Heart left ventricle (tissue), 13 donors: ENCODE measurements at regions not wholly inside any gene's neighbourhood (a gene's known extent, or its start where the extent isn't known, plus 50 kb on each side); places are given as distances from the start of the nearest gene placed in this dataset.
"Not testable (repeated sequence)": the region's sequence is repeated elsewhere in the genome, so short reads cannot be mapped to it uniquely, and the experiment has no call there.

Experiments used
- POLR2A ChIP-seq, 2 donors: fragments of 450-650 bp; IDR thresholded peaks; one replicate each; pipeline ENCODE4 v1.6.1; 2017; ENCODE audit warnings: antibody characterized with exemption in 2 of 2, mild to moderate bottlenecking in 2 of 2, moderate library complexity in 2 of 2
- TF ChIP-seq, protein P1 (sequence below), 12 donors: fragments of 200-600 bp; sonication (generic) in 4 of 12; IDR thresholded peaks; one replicate each; pipeline versions ENCODE4 v1.5.0 to v1.8.0; 2018 to 2022; ENCODE audit warnings: antibody characterized with exemption in 12 of 12, mild to moderate bottlenecking in 5 of 12
- donor health status: ischemic (EF 13 %, LVEDD 7.1; RV severe dilation, severe dysfunction).
- donor health status: DM: no; HTN: yes; CAD: no.
- donor health status: DM: no; HTN: no; CAD: no.
- donor health status: ischemic (EF 25% LVEDD 6.9; RV normal size, moderate dysfunction).
- donor health status: ischemic (EF 25% LVEDD 5.7; RV mildly dilated, moderate dysfunction).
- donor health status: ischemic (EF 35%, LVEDD 5.7; RV mildly dilated, moderate dysfunction).
- donor health status: nonischemic (EF 11% LVEDD 7.7; RV severe dilation, severe dysfunction).
- donor health status: DM: yes; HTN: yes; CAD: no.
- donor health status: PGD.
- donor health status: ischemic (EF 29% LVEDD 5.4; RV normal size, mild dysfunction).
- donor health status: nonischemic (EF 23%, LVEDD 6.1; RV moderate dilation, normal function).

DNA sequence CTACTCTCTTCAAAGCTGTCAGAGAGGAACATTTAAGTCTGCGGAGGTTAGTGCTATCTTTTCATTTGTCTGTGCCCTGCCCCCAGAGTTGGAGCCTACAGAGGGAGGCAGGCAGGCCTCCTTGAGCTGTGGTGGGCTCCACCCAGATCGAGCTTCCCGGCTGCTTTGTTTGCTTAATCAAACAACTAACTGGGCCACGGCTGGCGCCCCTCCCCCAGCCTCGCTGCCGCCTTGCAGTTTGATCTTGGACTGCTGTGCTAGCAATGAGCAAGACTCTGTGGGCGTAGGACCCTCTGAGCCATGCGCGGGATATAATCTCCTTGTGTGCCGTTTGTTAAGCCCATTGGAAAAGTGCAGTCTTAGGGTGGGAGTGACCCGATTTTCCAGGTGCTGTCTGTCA lies 62.0 kb upstream of the CYP1B1 start:
- TF ChIP-seq, protein P1, sequence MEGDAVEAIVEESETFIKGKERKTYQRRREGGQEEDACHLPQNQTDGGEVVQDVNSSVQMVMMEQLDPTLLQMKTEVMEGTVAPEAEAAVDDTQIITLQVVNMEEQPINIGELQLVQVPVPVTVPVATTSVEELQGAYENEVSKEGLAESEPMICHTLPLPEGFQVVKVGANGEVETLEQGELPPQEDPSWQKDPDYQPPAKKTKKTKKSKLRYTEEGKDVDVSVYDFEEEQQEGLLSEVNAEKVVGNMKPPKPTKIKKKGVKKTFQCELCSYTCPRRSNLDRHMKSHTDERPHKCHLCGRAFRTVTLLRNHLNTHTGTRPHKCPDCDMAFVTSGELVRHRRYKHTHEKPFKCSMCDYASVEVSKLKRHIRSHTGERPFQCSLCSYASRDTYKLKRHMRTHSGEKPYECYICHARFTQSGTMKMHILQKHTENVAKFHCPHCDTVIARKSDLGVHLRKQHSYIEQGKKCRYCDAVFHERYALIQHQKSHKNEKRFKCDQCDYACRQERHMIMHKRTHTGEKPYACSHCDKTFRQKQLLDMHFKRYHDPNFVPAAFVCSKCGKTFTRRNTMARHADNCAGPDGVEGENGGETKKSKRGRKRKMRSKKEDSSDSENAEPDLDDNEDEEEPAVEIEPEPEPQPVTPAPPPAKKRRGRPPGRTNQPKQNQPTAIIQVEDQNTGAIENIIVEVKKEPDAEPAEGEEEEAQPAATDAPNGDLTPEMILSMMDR (IDR thresholded peaks at IDR 0.05): not testable (repeated sequence)
- not testable (repeated sequence) for TF ChIP-seq POLR2A (IDR thresholded peaks at IDR 0.05)
